ENCODE measurements at regions not wholly inside any gene's neighbourhood (a gene's known extent, or its start where the extent isn't known, plus 50 kb on each side); places are given as distances from the start of the nearest gene placed in this dataset.
A peak's percentile ranks its signal among the peaks of the same experiment; 100 is the strongest.

DNA sequence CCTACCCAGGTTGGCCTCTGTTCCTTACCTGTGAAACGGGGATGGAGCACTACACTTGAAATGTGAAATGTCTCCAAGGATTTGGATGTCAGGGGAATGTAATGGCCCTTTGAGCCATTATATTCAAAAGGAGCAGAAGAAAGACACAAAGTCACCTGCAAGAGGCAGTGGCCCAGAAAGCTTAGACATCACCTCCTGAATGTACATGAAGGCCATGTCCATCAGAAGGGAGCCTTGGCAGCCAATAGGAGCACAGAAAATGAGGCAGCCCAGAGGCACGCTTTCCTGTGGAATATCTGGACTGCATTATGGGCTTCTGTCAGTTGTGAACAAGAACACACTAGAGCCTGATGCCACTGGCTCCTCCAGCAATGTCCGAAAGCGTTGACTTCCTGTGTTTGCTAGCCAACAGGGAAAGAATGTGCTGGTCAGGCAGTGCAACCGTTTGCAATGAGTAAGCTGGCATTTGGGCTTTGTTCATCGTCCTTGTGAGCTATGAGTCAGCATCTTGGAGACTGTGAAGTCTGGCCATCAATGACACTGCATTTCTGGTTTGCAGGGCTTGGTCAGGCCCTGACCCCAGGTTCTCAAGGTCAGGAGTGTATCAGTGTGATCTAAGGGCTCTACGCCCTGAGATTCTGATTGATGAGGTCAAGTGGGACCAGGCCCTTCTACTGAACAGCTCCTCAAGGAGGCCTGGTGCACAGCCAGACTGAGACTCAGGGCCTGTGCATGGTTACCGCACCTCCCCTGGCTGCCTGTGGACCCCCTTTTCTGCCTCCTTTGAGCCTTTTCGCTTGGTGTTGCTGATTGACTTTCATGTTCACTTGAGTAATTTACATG lies 222.4 kb downstream of the RPS24 start:
- POLR2A ChIA-PET: no interaction called here
- Mint-ChIP-seq H3K27me3 (peaks cover 11% of the 10 kb centered on the region), H3K9me3 (ENCODE audit: insufficient read depth) (no peaks in the 10 kb centered on the region), H3K4me3 (no peak overlapping the region), H3K27ac (no peak overlapping the region), H3K4me1 (peaks cover 3% of the 10 kb centered on the region)
- Histone ChIP-seq H3K4me3 (ENCODE audit: control extremely low read depth in 1 of 5, extremely low read depth in 1 of 5, insufficient read depth in 1 of 5, low read depth in 2 of 5, low read length in 4 of 5) (no peak overlapping the region), H3K36me3 (replicated peaks in 1 of 2; ENCODE audit: control extremely low read depth in 1 of 2, control insufficient read depth in 1 of 2, extremely low read depth in 1 of 2, insufficient read depth in 2 of 2, low read length in 1 of 2) (no peaks in the 10 kb centered on the region), H3K4me1 (ENCODE audit: control insufficient read depth in 2 of 2, insufficient read depth in 2 of 2, low read length in 2 of 2) (peaks cover 0 to under 1% of the 10 kb centered on the region in 2 donors), H3K4me2 (replicated peaks; ENCODE audit: low read depth, low read length, poor library complexity, severe bottlenecking) (no peak overlapping the region), H3K9ac (ENCODE audit: low read length) (no peak overlapping the region), H2AFZ (ENCODE audit: insufficient read depth, low read depth, low read length, poor library complexity, severe bottlenecking) (no peak overlapping the region), H3K27me3 (replicated peaks in 1 of 4; ENCODE audit: control extremely low read depth in 1 of 4, control insufficient read depth in 3 of 4, insufficient read depth in 4 of 4, low read length in 3 of 4) (peaks cover 0 to 5% (median 0%) of the 10 kb centered on the region in 4 experiments), H4K20me1 (ENCODE audit: control insufficient read depth, insufficient read depth, low read length, poor library complexity, severe bottlenecking) (no peaks in the 10 kb centered on the region), H3K79me2 (ENCODE audit: control insufficient read depth, insufficient read depth, low read length) (no peaks in the 10 kb centered on the region), H3K27ac (ENCODE audit: low read length in 2 of 2) (no peak overlapping the region), H3K9me3 (ENCODE audit: control extremely low read depth in 1 of 3, control insufficient read depth in 2 of 3, insufficient read depth in 1 of 3, low read length in 2 of 3) (no peaks in the 10 kb centered on the region)
- CTCF ChIA-PET: no interaction called here
- TF ChIP-seq, protein P1, sequence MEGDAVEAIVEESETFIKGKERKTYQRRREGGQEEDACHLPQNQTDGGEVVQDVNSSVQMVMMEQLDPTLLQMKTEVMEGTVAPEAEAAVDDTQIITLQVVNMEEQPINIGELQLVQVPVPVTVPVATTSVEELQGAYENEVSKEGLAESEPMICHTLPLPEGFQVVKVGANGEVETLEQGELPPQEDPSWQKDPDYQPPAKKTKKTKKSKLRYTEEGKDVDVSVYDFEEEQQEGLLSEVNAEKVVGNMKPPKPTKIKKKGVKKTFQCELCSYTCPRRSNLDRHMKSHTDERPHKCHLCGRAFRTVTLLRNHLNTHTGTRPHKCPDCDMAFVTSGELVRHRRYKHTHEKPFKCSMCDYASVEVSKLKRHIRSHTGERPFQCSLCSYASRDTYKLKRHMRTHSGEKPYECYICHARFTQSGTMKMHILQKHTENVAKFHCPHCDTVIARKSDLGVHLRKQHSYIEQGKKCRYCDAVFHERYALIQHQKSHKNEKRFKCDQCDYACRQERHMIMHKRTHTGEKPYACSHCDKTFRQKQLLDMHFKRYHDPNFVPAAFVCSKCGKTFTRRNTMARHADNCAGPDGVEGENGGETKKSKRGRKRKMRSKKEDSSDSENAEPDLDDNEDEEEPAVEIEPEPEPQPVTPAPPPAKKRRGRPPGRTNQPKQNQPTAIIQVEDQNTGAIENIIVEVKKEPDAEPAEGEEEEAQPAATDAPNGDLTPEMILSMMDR (IDR thresholded peaks at IDR 0.05): no peak
- TF ChIP-seq EZH2 (IDR thresholded peaks at IDR 0.05; ENCODE audit: borderline replicate concordance, insufficient read depth, low read depth, low read length, poor library complexity, severe bottlenecking): no peak
- no peak for DNase-seq
- intact Hi-C loops (cut with micrococcal nuclease): no loop called here
- ATAC-seq (ENCODE audit: low read depth): no peak
- WGBS (ENCODE audit: insufficient coverage): 81% methylated on average over 8 of the region's 9 CpGs

DNA sequence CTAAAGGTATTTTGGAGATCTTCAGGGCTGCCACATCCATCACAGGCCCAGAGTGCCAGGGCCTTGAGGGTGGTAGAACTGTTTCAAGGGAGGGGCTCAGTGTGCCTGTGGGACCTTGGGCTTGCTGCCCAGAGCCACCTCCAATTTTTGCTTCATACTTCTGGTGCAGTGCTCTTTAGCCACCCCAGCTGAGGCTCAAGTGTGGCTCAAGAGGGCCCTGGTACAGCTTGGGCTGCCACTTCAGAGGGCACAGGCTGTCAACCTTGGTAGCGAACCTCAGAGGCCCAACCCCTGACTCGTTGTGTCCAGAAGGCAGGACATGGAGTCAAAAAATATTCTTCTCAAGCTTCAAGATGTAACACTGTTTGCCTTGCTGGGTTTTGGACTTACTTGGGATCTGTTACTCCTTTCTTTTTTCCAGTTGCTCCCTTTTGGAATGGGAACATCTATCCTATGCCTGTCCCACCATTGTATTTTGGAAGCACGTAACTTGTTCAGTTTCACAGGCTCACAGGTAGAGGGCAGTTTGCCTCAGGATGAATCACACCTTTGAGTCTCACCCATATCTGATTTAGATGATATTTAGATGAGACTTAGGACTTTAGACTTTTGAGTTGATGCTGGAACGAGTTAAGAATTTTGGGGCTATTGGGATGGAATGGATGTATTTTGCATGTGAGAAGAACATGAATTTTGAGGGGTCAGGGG lies 224.8 kb downstream of the RPS24 start:
- CTCF ChIA-PET: interaction anchor here (0.7 to 3.9 kb wide), 5 partner anchors 10 to 937 kb away, joined by 3 to 17 read pairs (median 7); no protein-coding TSS in a partner anchor
- H3K27ac Mint-ChIP-seq: no peak overlapping the region

More for the DNA sequence above, 224.8 kb downstream of the RPS24 start:
- Mint-ChIP-seq H3K27me3 (peaks cover 11% of the 10 kb centered on the region), H3K4me3 (no peak overlapping the region), H3K9me3 (ENCODE audit: insufficient read depth) (no peaks in the 10 kb centered on the region), H3K4me1 (no peaks in the 10 kb centered on the region)
- H2AFZ ChIP-seq (ENCODE audit: insufficient read depth, low read depth, low read length, poor library complexity, severe bottlenecking): no peak overlapping the region
- H3K9me3 ChIP-seq (ENCODE audit: control extremely low read depth in 1 of 3, control insufficient read depth in 2 of 3, insufficient read depth in 1 of 3, low read length in 2 of 3): no peaks in the 10 kb centered on the region
- H3K4me2 ChIP-seq (replicated peaks; ENCODE audit: low read depth, low read length, poor library complexity, severe bottlenecking): no peak overlapping the region
- H3K27me3 ChIP-seq (replicated peaks in 1 of 4; ENCODE audit: control extremely low read depth in 1 of 4, control insufficient read depth in 3 of 4, insufficient read depth in 4 of 4, low read length in 3 of 4): peaks cover 0 to 5% (median 0%) of the 10 kb centered on the region in 4 experiments
- no peak overlapping the region for H3K4me3 ChIP-seq (ENCODE audit: control extremely low read depth in 1 of 5, extremely low read depth in 1 of 5, insufficient read depth in 1 of 5, low read depth in 2 of 5, low read length in 4 of 5)
- TF ChIP-seq, protein P1 (IDR thresholded peaks at IDR 0.05): peak; percentile 19
- TF ChIP-seq EZH2 (IDR thresholded peaks at IDR 0.05; ENCODE audit: borderline replicate concordance, insufficient read depth, low read depth, low read length, poor library complexity, severe bottlenecking): no peak
- no peak overlapping the region for H3K9ac ChIP-seq (ENCODE audit: low read length)
- ATAC-seq (ENCODE audit: low read depth) (no peak), DNase-seq (peak; percentile 20)
- no peaks in the 10 kb centered on the region for H3K4me1 ChIP-seq (ENCODE audit: control insufficient read depth in 2 of 2, insufficient read depth in 2 of 2, low read length in 2 of 2)
- H3K36me3 ChIP-seq (replicated peaks in 1 of 2; ENCODE audit: control extremely low read depth in 1 of 2, control insufficient read depth in 1 of 2, extremely low read depth in 1 of 2, insufficient read depth in 2 of 2, low read length in 1 of 2): no peaks in the 10 kb centered on the region
- POLR2A ChIA-PET: no interaction called here
- 92% methylated on average over 3 of the region's 4 CpGs for WGBS (ENCODE audit: insufficient coverage)
- H3K79me2 ChIP-seq (ENCODE audit: control insufficient read depth, insufficient read depth, low read length): no peaks in the 10 kb centered on the region
- no peak overlapping the region for H3K27ac ChIP-seq (ENCODE audit: low read length in 2 of 2)
- H4K20me1 ChIP-seq (ENCODE audit: control insufficient read depth, insufficient read depth, low read length, poor library complexity, severe bottlenecking): no peaks in the 10 kb centered on the region
- intact Hi-C loops (cut with micrococcal nuclease): no loop called here
